Panc1 (cell line): ENCODE measurements at regions not wholly inside any gene's neighbourhood (a gene's known extent, or its start where the extent isn't known, plus 50 kb on each side); places are given as distances from the start of the nearest gene placed in this dataset.

Source experiments
- POLR2AphosphoS5 ChIP-seq: IDR thresholded peaks from 2 replicates; pipeline ENCODE4 v1.6.1; 2012; ENCODE audit warnings: mild to moderate bottlenecking, low read depth, low read length, moderate library complexity
- SIN3A ChIP-seq: IDR thresholded peaks from 2 replicates; pipeline ENCODE4 v1.6.1; 2012; ENCODE audit warnings: low read depth, mild to moderate bottlenecking, low read length, moderate library complexity, borderline replicate concordance; ENCODE audit not compliant: insufficient read depth
- TCF7L2 ChIP-seq: IDR thresholded peaks from 2 replicates; pipeline ENCODE4 v1.6.1; 2011; ENCODE audit warnings: mild to moderate bottlenecking, low read depth, low read length, inconsistent platforms
- TF ChIP-seq, protein P1 (sequence below): fragments of 450-650 bp; IDR thresholded peaks from 2 replicates; pipeline ENCODE4 v1.5.1; 2017; ENCODE audit warnings: mild to moderate bottlenecking
- TF ChIP-seq, protein P2 (sequence below), 2 experiments: IDR thresholded peaks; 2 replicates each; pipeline ENCODE4 v1.6.1; 2011 to 2012; ENCODE audit warnings: low read depth in 2 of 2, control low read depth in 1 of 2, low read length in 1 of 2, mild to moderate bottlenecking in 1 of 2, moderate library complexity in 1 of 2; ENCODE audit not compliant: insufficient read depth in 1 of 2

DNA sequence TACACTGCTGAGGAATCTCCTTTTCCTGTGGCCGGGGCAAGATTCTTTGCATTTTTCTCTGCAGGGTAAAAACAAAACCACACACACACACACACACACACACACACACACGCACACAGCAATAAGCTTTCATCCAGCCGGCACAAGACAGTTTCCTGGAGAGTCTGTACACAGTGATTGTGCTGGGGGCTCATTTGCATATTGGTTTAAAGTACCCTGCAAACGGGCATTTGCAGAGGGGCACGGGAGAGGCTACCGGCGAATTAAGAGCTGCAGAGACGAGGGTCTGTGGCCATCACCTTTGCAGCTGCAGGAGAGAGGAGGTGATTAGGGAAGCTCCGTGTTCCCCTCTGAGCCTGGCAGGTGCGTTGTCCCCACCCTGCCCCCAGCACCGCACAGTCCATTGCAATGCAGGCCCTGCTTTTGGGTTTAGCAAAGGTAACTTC lies 219.9 kb downstream of the SHOX start:
- TF ChIP-seq, protein P1, sequence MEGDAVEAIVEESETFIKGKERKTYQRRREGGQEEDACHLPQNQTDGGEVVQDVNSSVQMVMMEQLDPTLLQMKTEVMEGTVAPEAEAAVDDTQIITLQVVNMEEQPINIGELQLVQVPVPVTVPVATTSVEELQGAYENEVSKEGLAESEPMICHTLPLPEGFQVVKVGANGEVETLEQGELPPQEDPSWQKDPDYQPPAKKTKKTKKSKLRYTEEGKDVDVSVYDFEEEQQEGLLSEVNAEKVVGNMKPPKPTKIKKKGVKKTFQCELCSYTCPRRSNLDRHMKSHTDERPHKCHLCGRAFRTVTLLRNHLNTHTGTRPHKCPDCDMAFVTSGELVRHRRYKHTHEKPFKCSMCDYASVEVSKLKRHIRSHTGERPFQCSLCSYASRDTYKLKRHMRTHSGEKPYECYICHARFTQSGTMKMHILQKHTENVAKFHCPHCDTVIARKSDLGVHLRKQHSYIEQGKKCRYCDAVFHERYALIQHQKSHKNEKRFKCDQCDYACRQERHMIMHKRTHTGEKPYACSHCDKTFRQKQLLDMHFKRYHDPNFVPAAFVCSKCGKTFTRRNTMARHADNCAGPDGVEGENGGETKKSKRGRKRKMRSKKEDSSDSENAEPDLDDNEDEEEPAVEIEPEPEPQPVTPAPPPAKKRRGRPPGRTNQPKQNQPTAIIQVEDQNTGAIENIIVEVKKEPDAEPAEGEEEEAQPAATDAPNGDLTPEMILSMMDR, result no peak
- TF ChIP-seq, protein P2, sequence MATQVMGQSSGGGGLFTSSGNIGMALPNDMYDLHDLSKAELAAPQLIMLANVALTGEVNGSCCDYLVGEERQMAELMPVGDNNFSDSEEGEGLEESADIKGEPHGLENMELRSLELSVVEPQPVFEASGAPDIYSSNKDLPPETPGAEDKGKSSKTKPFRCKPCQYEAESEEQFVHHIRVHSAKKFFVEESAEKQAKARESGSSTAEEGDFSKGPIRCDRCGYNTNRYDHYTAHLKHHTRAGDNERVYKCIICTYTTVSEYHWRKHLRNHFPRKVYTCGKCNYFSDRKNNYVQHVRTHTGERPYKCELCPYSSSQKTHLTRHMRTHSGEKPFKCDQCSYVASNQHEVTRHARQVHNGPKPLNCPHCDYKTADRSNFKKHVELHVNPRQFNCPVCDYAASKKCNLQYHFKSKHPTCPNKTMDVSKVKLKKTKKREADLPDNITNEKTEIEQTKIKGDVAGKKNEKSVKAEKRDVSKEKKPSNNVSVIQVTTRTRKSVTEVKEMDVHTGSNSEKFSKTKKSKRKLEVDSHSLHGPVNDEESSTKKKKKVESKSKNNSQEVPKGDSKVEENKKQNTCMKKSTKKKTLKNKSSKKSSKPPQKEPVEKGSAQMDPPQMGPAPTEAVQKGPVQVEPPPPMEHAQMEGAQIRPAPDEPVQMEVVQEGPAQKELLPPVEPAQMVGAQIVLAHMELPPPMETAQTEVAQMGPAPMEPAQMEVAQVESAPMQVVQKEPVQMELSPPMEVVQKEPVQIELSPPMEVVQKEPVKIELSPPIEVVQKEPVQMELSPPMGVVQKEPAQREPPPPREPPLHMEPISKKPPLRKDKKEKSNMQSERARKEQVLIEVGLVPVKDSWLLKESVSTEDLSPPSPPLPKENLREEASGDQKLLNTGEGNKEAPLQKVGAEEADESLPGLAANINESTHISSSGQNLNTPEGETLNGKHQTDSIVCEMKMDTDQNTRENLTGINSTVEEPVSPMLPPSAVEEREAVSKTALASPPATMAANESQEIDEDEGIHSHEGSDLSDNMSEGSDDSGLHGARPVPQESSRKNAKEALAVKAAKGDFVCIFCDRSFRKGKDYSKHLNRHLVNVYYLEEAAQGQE (IDR thresholded peaks at IDR 0.05; ENCODE audit: insufficient read depth in 1 of 2, low read depth in 2 of 2, low read length in 1 of 2), result no peak
- no peak for TF ChIP-seq POLR2AphosphoS5
- TF ChIP-seq SIN3A, result no peak
- TF ChIP-seq TCF7L2, result no peak
